ENCODE measurements at regions not wholly inside any gene's neighbourhood (a gene's known extent, or its start where the extent isn't known, plus 50 kb on each side); places are given as distances from the start of the nearest gene placed in this dataset.

DNA sequence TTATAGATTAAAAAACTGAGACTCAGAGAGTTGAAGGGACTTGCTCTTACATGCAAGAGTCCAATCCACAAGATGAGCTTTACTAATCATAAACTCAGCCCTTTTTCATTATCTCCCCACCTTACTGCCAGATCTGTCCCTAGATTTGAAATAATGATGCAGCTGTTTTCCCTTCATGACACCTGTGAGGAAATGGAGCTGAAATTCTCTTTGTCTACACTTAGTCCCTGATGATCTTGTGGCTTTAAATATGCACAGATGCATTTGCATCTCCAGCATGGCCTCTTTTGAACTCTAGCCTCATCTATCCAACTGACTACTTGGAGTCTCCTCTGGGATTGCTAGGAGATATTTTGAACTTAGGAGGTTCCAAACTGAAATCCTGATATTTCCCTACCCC is 188.9 kb upstream of the AFF2 start:
- Histone ChIP-seq H3K9me3 (ENCODE audit: insufficient read depth, low read depth, low read length) (no peaks in the 10 kb centered on the region), H3K27ac (ENCODE audit: low read depth, low read length) (no peak overlapping the region), H3K4me1 (ENCODE audit: insufficient read depth, low read length) (no peaks in the 10 kb centered on the region), H3K9ac (ENCODE audit: low read length) (no peak overlapping the region), H3K4me2 (ENCODE audit: low read length) (no peak overlapping the region), H2AFZ (ENCODE audit: low read depth, low read length) (no peak overlapping the region), H3K36me3 (ENCODE audit: insufficient read depth, low read length) (no peaks in the 10 kb centered on the region), H3K4me3 (ENCODE audit: insufficient read depth, low read depth, low read length) (no peak overlapping the region), H3K79me2 (ENCODE audit: insufficient read depth, low read length) (no peaks in the 10 kb centered on the region), H3K27me3 (ENCODE audit: insufficient read depth, low read length) (no peaks in the 10 kb centered on the region), H4K20me1 (ENCODE audit: insufficient read depth, low read length) (no peaks in the 10 kb centered on the region)
- Mint-ChIP-seq H3K4me3 (ENCODE audit: unreplicated experiment) (no peak overlapping the region), H3K27me3 (ENCODE audit: low read depth, unreplicated experiment) (no peaks in the 10 kb centered on the region), H3K36me3 (ENCODE audit: low read depth, unreplicated experiment) (no peaks in the 10 kb centered on the region), H3K9me3 (ENCODE audit: unreplicated experiment) (no peaks in the 10 kb centered on the region), H3K4me1 (ENCODE audit: low read depth, unreplicated experiment) (no peaks in the 10 kb centered on the region), H3K27ac (ENCODE audit: unreplicated experiment) (no peak overlapping the region)
- TF ChIP-seq EZH2 (IDR thresholded peaks at IDR 0.05; ENCODE audit: insufficient read depth, low read length): no peak
- TF ChIP-seq, protein P1, sequence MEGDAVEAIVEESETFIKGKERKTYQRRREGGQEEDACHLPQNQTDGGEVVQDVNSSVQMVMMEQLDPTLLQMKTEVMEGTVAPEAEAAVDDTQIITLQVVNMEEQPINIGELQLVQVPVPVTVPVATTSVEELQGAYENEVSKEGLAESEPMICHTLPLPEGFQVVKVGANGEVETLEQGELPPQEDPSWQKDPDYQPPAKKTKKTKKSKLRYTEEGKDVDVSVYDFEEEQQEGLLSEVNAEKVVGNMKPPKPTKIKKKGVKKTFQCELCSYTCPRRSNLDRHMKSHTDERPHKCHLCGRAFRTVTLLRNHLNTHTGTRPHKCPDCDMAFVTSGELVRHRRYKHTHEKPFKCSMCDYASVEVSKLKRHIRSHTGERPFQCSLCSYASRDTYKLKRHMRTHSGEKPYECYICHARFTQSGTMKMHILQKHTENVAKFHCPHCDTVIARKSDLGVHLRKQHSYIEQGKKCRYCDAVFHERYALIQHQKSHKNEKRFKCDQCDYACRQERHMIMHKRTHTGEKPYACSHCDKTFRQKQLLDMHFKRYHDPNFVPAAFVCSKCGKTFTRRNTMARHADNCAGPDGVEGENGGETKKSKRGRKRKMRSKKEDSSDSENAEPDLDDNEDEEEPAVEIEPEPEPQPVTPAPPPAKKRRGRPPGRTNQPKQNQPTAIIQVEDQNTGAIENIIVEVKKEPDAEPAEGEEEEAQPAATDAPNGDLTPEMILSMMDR (IDR thresholded peaks at IDR 0.05; ENCODE audit: insufficient read depth, low read depth, low read length): no peak
- FAIRE-seq: no peak
- DNase-seq (ENCODE audit: low read depth): no peak

DNA sequence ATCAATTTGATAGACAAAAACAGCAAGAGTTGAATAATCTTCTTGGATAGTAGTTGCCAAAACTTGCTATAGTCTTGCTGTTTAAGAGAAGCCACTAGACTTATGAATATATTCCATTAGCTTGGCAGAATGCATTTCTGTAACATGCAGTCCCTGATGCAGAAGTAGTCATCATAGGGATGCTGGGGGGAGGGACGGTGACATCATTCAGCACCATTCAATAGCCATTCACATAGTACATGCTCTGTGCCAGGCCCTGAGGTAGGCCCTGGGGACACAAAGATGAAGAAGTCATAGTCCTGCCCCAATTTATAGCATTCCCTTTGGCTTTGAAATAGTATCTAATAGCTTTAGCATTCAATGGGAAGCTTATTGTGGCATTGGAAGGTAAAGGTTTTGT is 185.5 kb upstream of the AFF2 start:
- H3K27me3 Mint-ChIP-seq (ENCODE audit: low read depth, unreplicated experiment): no peaks in the 10 kb centered on the region
- peak; percentile 83 for FAIRE-seq

DNA sequence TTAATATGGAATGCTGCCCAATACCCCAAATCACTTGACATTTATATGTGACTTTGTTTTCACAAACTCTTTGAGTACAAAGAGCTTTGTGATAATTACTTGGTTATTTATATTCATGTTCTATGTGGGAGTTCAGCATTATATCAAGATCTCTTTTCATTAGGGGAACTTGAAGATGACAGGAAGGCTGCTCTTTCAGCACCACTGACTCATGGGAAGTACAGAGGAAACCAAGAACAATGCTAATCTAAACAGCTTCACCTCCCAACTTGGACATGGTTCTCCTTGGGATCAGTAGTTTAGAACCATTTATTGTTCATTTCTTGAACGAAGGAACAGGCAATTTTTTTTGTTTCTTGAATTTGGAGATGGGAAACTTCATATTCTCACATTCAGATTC is 184.0 kb upstream of the AFF2 start:
- no peak overlapping the region for H3K4me3 ChIP-seq (ENCODE audit: insufficient read depth, low read depth, low read length)
- FAIRE-seq (peak; percentile 72), DNase-seq (ENCODE audit: low read depth) (no peak)
- Mint-ChIP-seq H3K27ac (ENCODE audit: unreplicated experiment) (no peak overlapping the region), H3K9me3 (ENCODE audit: unreplicated experiment) (no peaks in the 10 kb centered on the region), H3K4me3 (ENCODE audit: unreplicated experiment) (no peak overlapping the region), H3K36me3 (ENCODE audit: low read depth, unreplicated experiment) (no peaks in the 10 kb centered on the region), H3K27me3 (ENCODE audit: low read depth, unreplicated experiment) (no peaks in the 10 kb centered on the region), H3K4me1 (ENCODE audit: low read depth, unreplicated experiment) (peaks cover 3% of the 10 kb centered on the region)
- H3K79me2 ChIP-seq (ENCODE audit: insufficient read depth, low read length): no peaks in the 10 kb centered on the region
- no peak overlapping the region for H3K4me2 ChIP-seq (ENCODE audit: low read length)
- H3K27me3 ChIP-seq (ENCODE audit: insufficient read depth, low read length): no peaks in the 10 kb centered on the region
- H3K36me3 ChIP-seq (ENCODE audit: insufficient read depth, low read length): no peaks in the 10 kb centered on the region
- no peak overlapping the region for H3K9ac ChIP-seq (ENCODE audit: low read length)
- no peaks in the 10 kb centered on the region for H3K9me3 ChIP-seq (ENCODE audit: insufficient read depth, low read depth, low read length)
- no peak overlapping the region for H3K27ac ChIP-seq (ENCODE audit: low read depth, low read length)
- no peaks in the 10 kb centered on the region for H3K4me1 ChIP-seq (ENCODE audit: insufficient read depth, low read length)
- no peaks in the 10 kb centered on the region for H4K20me1 ChIP-seq (ENCODE audit: insufficient read depth, low read length)
- H2AFZ ChIP-seq (ENCODE audit: low read depth, low read length): no peak overlapping the region
- TF ChIP-seq, protein P1 (IDR thresholded peaks at IDR 0.05; ENCODE audit: insufficient read depth, low read depth, low read length): no peak
- TF ChIP-seq EZH2 (IDR thresholded peaks at IDR 0.05; ENCODE audit: insufficient read depth, low read length): no peak

More for the DNA sequence above, 185.5 kb upstream of the AFF2 start:
- no peaks in the 10 kb centered on the region for H3K27me3 ChIP-seq (ENCODE audit: insufficient read depth, low read length)
- H2AFZ ChIP-seq (ENCODE audit: low read depth, low read length): no peak overlapping the region
- H3K4me2 ChIP-seq (ENCODE audit: low read length): no peak overlapping the region
- Mint-ChIP-seq H3K4me1 (ENCODE audit: low read depth, unreplicated experiment) (peaks cover 3% of the 10 kb centered on the region), H3K9me3 (ENCODE audit: unreplicated experiment) (no peaks in the 10 kb centered on the region), H3K27ac (ENCODE audit: unreplicated experiment) (no peak overlapping the region), H3K4me3 (ENCODE audit: unreplicated experiment) (no peak overlapping the region), H3K36me3 (ENCODE audit: low read depth, unreplicated experiment) (no peaks in the 10 kb centered on the region)
- H3K79me2 ChIP-seq (ENCODE audit: insufficient read depth, low read length): no peaks in the 10 kb centered on the region
- H4K20me1 ChIP-seq (ENCODE audit: insufficient read depth, low read length): no peaks in the 10 kb centered on the region
- no peak overlapping the region for H3K9ac ChIP-seq (ENCODE audit: low read length)
- no peaks in the 10 kb centered on the region for H3K9me3 ChIP-seq (ENCODE audit: insufficient read depth, low read depth, low read length)
- TF ChIP-seq, protein P1 (IDR thresholded peaks at IDR 0.05; ENCODE audit: insufficient read depth, low read depth, low read length): no peak
- no peak for TF ChIP-seq EZH2 (IDR thresholded peaks at IDR 0.05; ENCODE audit: insufficient read depth, low read length)
- no peak overlapping the region for H3K27ac ChIP-seq (ENCODE audit: low read depth, low read length)
- no peak for DNase-seq (ENCODE audit: low read depth)
- no peak overlapping the region for H3K4me3 ChIP-seq (ENCODE audit: insufficient read depth, low read depth, low read length)
- no peaks in the 10 kb centered on the region for H3K36me3 ChIP-seq (ENCODE audit: insufficient read depth, low read length)
- no peaks in the 10 kb centered on the region for H3K4me1 ChIP-seq (ENCODE audit: insufficient read depth, low read length)
